Stimulated activated CD4-positive, alpha-beta T cell treated with anti-CD3 and anti-CD28 coated beads, Interleukin-2, amount 100 ng/mL, for 48 hours (primary cell): ENCODE measurements at regions not wholly inside any gene's neighbourhood (a gene's known extent, or its start where the extent isn't known, plus 50 kb on each side); places are given as distances from the start of the nearest gene placed in this dataset.

Source experiments
- DNase-seq, 2 donors: peaks; one replicate each; pipeline ENCODE4 v3.0.0-alpha.2; 2020

GRCh38 chr2:3138621-3139020, 239.0 kb downstream of the EIPR1 start:
- no peak for DNase-seq

GRCh38 chr2:3137651-3138300, 239.8 kb downstream of the EIPR1 start:
- no peak for DNase-seq

- no peak for DNase-seq
These were observed 241.9 kb downstream of the EIPR1 start for GRCh38 chr2:3135676-3136075.

GRCh38 chr2:3134026-3134571, 243.5 kb downstream of the EIPR1 start:
- DNase-seq, result no peak

GRCh38 chr2:3132966-3133365, 244.7 kb downstream of the EIPR1 start:
- no peak for DNase-seq

- DNase-seq, result no peak
These were observed 245.2 kb downstream of the EIPR1 start for GRCh38 chr2:3132466-3132865.

- DNase-seq, result no peak
These were observed 245.8 kb downstream of the EIPR1 start for GRCh38 chr2:3131636-3132326.

GRCh38 chr2:3130889-3131635, 246.6 kb downstream of the EIPR1 start:
- no peak for DNase-seq

GRCh38 chr2:3130444-3130843, 247.2 kb downstream of the EIPR1 start:
- DNase-seq, result no peak

- DNase-seq, result no peak
These were observed 247.8 kb downstream of the EIPR1 start for GRCh38 chr2:3129867-3130266.

- DNase-seq, result no peak
These were observed 248.8 kb downstream of the EIPR1 start for GRCh38 chr2:3128786-3129185.

GRCh38 chr2:3127710-3128109, 249.9 kb downstream of the EIPR1 start:
- DNase-seq, result no peak

- DNase-seq, result no peak
These were observed 250.6 kb downstream of the EIPR1 start for GRCh38 chr2:3126911-3127621.

- no peak for DNase-seq
These were observed 251.3 kb downstream of the EIPR1 start for GRCh38 chr2:3126171-3126910.

GRCh38 chr2:3125761-3126130, 251.9 kb downstream of the EIPR1 start:
- no peak for DNase-seq

GRCh38 chr2:3125001-3125760, 252.4 kb downstream of the EIPR1 start:
- DNase-seq, result no peak

- no peak for DNase-seq
These were observed 255.1 kb downstream of the EIPR1 start for GRCh38 chr2:3122525-3122924.

- no peak for DNase-seq
These were observed 256.0 kb downstream of the EIPR1 start for GRCh38 chr2:3121601-3122000.

- DNase-seq, result no peak
These were observed 259.9 kb downstream of the EIPR1 start for GRCh38 chr2:3117650-3118216.

GRCh38 chr2:3116371-3116770, 261.2 kb downstream of the EIPR1 start:
- no peak for DNase-seq
